CD4-positive, alpha-beta memory T cell (primary cell): ENCODE measurements at regions not wholly inside any gene's neighbourhood (a gene's known extent, or its start where the extent isn't known, plus 50 kb on each side); places are given as distances from the start of the nearest gene placed in this dataset.

Experiments
- CTCF ChIA-PET: fragments of 350-600 bp; sonication (Branson Sonifier 250); formaldehyde crosslinking; loops from one replicate; lab custom pipeline; 2021; ENCODE audit warnings: inconsistent platforms; ENCODE audit not compliant: partially characterized antibody; lab: Charles Lee
- POLR2A ChIA-PET: fragments of 350-600 bp; sonication (Branson Sonifier 250); formaldehyde crosslinking; loops from one replicate; lab custom pipeline; 2021; ENCODE audit not compliant: partially characterized antibody; lab: Charles Lee
- DNase-seq, 5 donors: peaks; one replicate each; pipeline versions ENCODE4 v3.0.0 to v3.0.0-alpha.2; 2020 to 2022; ENCODE audit warnings: mixed read lengths in 1 of 5
- H3K27ac ChIP-seq: one replicate; pipeline ENCODE4 v1.7.0; 2013; ENCODE audit warnings: low read depth, low read length
- H3K27me3 ChIP-seq: 2 replicates; pipeline ENCODE4 v1.7.0; 2013; ENCODE audit warnings: mild to moderate bottlenecking, low read length, moderate library complexity; ENCODE audit not compliant: insufficient read depth
- H3K36me3 ChIP-seq: 2 replicates; pipeline ENCODE4 v1.7.0; 2013; ENCODE audit warnings: mild to moderate bottlenecking, low read length, moderate library complexity; ENCODE audit not compliant: insufficient read depth
- H3K4me1 ChIP-seq: 2 replicates; pipeline ENCODE4 v1.7.0; 2013; ENCODE audit warnings: mild to moderate bottlenecking, low read length, moderate library complexity; ENCODE audit not compliant: insufficient read depth
- H3K4me3 ChIP-seq, 2 donors: one replicate each; pipeline ENCODE4 v1.7.0; 2013; ENCODE audit warnings: low read length in 2 of 2, mild to moderate bottlenecking in 1 of 2
- H3K9me3 ChIP-seq, 2 donors: one replicate each; pipeline ENCODE4 v1.7.0; 2013; ENCODE audit warnings: low read length in 2 of 2, control low read depth in 1 of 2; ENCODE audit not compliant: control insufficient read depth in 1 of 2
- H3K27ac Mint-ChIP-seq, 7 donors: one replicate each; pipeline ENCODE4 v1.8.0; 2020 to 2021; ENCODE audit warnings: mixed read lengths in 7 of 7, mild to moderate bottlenecking in 6 of 7, inconsistent platforms in 3 of 7, moderate library complexity in 3 of 7
- H3K27me3 Mint-ChIP-seq, 2 donors: one replicate each; pipeline ENCODE4 v1.8.0; 2020 to 2021; ENCODE audit warnings: mixed read lengths in 2 of 2
- H3K36me3 Mint-ChIP-seq, 2 donors: one replicate each; pipeline ENCODE4 v1.8.0; 2020 to 2021; ENCODE audit warnings: mixed read lengths in 2 of 2, inconsistent platforms in 1 of 2, mild to moderate bottlenecking in 1 of 2
- H3K4me1 Mint-ChIP-seq, 4 donors: one replicate each; pipeline ENCODE4 v1.8.0; 2020 to 2021; ENCODE audit warnings: mixed read lengths in 4 of 4, mild to moderate bottlenecking in 1 of 4
- H3K4me3 Mint-ChIP-seq, 8 donors: one replicate each; pipeline ENCODE4 v1.8.0; 2020 to 2021; ENCODE audit warnings: mixed read lengths in 8 of 8, mild to moderate bottlenecking in 7 of 8, moderate library complexity in 6 of 8, inconsistent platforms in 3 of 8
- H3K9me3 Mint-ChIP-seq, 8 donors: one replicate each; pipeline ENCODE4 v1.8.0; 2020 to 2021; ENCODE audit warnings: mixed read lengths in 8 of 8, mild to moderate bottlenecking in 5 of 8, inconsistent platforms in 3 of 8, moderate library complexity in 1 of 8
- intact Hi-C: fragments of 100-400 bp; cut with micrococcal nuclease; formaldehyde crosslinking; loops from one replicate; pipeline ENCODE4 v1.15.1; 2023

DNA sequence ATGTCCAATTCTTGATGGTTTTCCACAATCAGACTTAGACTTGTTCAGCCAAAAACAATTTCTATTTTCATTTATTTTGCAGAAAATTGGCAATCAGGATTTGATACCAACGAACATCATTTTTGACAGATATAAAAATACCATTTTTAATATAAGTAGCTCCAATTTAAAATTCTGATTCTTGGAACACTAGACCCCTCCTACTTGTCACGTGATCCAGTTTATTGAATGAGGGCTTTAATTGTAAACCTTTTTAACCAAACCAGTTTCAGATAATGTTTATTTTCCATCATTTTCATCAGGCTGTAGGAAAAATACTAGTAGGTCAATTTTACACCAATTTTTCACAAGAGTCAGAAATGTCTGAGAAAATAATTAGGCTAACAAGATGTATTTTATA, 607.2 kb upstream of the RGS18 start:
- no peak for DNase-seq
- H3K36me3 Mint-ChIP-seq = no peaks in the 10 kb centered on the region
- H3K27ac Mint-ChIP-seq = no peak overlapping the region
- H3K36me3 ChIP-seq = no peaks in the 10 kb centered on the region
- no peak overlapping the region for H3K4me3 Mint-ChIP-seq
- intact Hi-C loops = no loop called here
- H3K27ac ChIP-seq = no peak overlapping the region
- no peaks in the 10 kb centered on the region for H3K9me3 ChIP-seq
- H3K4me3 ChIP-seq = no peak overlapping the region
- H3K27me3 ChIP-seq = no peaks in the 10 kb centered on the region
- H3K4me1 Mint-ChIP-seq = no peaks in the 10 kb centered on the region
- peaks cover 0 to 17% (median 9%) of the 10 kb centered on the region in 8 donors for H3K9me3 Mint-ChIP-seq
- no peaks in the 10 kb centered on the region for H3K4me1 ChIP-seq
- CTCF ChIA-PET = no interaction called here
- POLR2A ChIA-PET = no interaction called here
- H3K27me3 Mint-ChIP-seq = no peaks in the 10 kb centered on the region

DNA sequence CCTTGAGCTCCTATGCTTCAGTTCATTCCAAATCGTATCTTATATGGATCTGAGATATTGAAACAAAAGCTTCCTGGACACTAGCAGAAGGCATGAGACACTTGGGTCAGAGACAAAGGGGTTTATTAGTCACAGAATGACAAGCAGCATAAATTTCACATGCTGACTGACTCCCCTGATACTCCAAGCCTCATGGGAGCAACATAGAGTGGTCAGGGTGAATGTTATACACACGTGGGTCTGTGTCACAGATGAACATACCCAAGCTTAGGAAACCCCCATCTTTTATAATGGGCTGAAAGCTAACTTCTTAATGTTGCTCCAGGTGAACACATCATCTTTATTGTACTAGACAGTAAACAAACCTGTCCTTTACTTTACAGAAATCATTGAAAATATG, 599.9 kb upstream of the RGS18 start:
- H3K27me3 Mint-ChIP-seq = no peaks in the 10 kb centered on the region
- peaks cover 0 to 8% (median 3%) of the 10 kb centered on the region in 8 donors for H3K9me3 Mint-ChIP-seq
- no peak overlapping the region for H3K4me3 Mint-ChIP-seq
- H3K9me3 ChIP-seq = no peaks in the 10 kb centered on the region
- H3K4me1 ChIP-seq = no peaks in the 10 kb centered on the region
- DNase-seq = no peak
- H3K4me3 ChIP-seq = no peak overlapping the region
- H3K4me1 Mint-ChIP-seq = no peaks in the 10 kb centered on the region
- ChIA-PET POLR2A (no interaction called here), CTCF (no interaction called here)
- no peak overlapping the region for H3K27ac Mint-ChIP-seq
- no peaks in the 10 kb centered on the region for H3K36me3 Mint-ChIP-seq
- intact Hi-C loops = no loop called here
- H3K27ac ChIP-seq = no peak overlapping the region
- no peaks in the 10 kb centered on the region for H3K36me3 ChIP-seq
- no peaks in the 10 kb centered on the region for H3K27me3 ChIP-seq

DNA sequence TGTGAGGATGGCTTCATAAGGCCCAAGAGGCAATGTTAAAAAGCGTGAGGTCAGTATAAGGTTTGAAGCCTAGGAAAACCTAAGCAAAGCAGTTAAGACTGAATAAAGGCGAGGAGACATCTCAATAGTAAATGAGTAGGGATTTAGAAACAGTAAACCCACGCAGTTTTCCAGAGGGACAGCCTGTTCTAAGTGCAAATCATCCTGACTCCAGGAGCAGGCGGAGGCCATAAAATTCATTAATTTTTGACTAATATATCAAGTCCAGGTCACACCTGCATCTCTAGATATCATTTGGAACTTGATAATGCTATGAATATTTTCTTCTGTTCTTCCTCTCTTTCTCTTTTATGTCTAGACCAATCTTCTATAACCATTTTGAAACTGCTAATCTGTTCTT, 597.0 kb upstream of the RGS18 start:
- H3K9me3 Mint-ChIP-seq = peaks cover 2 to 6% (median 4%) of the 10 kb centered on the region in 8 donors
- H3K36me3 Mint-ChIP-seq = no peaks in the 10 kb centered on the region
- Histone ChIP-seq H3K36me3 (no peaks in the 10 kb centered on the region), H3K27me3 (no peaks in the 10 kb centered on the region), H3K4me3 (no peak overlapping the region), H3K4me1 (no peaks in the 10 kb centered on the region), H3K9me3 (no peaks in the 10 kb centered on the region), H3K27ac (no peak overlapping the region)
- no peak for DNase-seq
- H3K27ac Mint-ChIP-seq = no peak overlapping the region
- intact Hi-C loops = no loop called here
- no peaks in the 10 kb centered on the region for H3K27me3 Mint-ChIP-seq
- no peaks in the 10 kb centered on the region for H3K4me1 Mint-ChIP-seq
- H3K4me3 Mint-ChIP-seq = no peak overlapping the region
- POLR2A ChIA-PET = no interaction called here
- CTCF ChIA-PET = no interaction called here

DNA sequence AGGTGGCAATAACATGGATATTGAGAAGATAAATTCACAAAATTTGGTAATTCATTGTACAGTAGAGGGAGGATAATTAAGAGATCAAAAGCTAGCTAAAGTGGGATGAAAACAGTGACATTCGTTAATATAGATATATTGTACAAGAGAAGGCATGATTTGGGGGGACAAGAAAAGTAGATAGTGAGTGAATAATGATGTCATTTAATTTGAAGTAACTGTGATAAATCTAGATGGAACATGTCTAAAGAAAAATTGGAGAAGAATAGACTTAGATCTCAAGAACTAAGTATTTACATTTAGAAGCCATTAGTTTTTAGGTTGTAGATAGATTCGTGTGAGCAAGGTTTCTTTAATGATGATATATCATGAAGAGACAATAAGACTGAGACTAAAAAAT, 594.0 kb upstream of the RGS18 start:
- peaks cover 2 to 6% (median 3%) of the 10 kb centered on the region in 8 donors for H3K9me3 Mint-ChIP-seq
- H3K27me3 Mint-ChIP-seq = no peaks in the 10 kb centered on the region
- H3K4me3 Mint-ChIP-seq = no peak overlapping the region
- no peaks in the 10 kb centered on the region for H3K9me3 ChIP-seq
- H3K36me3 ChIP-seq = no peaks in the 10 kb centered on the region
- ChIA-PET POLR2A (no interaction called here), CTCF (no interaction called here)
- H3K27ac Mint-ChIP-seq = no peak overlapping the region
- H3K4me1 ChIP-seq = no peaks in the 10 kb centered on the region
- no peaks in the 10 kb centered on the region for H3K36me3 Mint-ChIP-seq
- no peaks in the 10 kb centered on the region for H3K27me3 ChIP-seq
- no peak overlapping the region for H3K27ac ChIP-seq
- intact Hi-C loops = no loop called here
- H3K4me3 ChIP-seq = no peak overlapping the region
- no peaks in the 10 kb centered on the region for H3K4me1 Mint-ChIP-seq
- DNase-seq = no peak

DNA sequence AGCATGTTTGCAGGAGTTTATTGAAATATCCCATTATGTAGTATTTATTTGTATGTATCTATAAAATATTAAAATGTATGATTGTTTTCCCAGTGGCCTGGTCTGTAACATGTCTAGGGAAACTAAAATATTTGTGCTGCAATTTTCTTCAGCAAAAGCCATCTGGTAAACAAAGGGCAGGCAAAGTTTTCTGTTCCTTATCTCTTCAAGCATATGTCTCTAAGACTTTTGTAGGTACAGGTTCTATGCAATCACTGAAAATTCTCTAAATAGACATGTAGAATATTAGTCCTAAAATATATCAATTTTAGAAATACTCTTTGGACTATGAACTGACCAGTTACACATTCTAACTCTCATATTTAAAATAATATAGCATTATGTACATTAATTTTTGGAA, 585.8 kb upstream of the RGS18 start:
- intact Hi-C loops = no loop called here
- H3K9me3 ChIP-seq = no peaks in the 10 kb centered on the region
- H3K4me1 ChIP-seq = no peaks in the 10 kb centered on the region
- Mint-ChIP-seq H3K36me3 (no peaks in the 10 kb centered on the region), H3K27ac (no peak overlapping the region), H3K4me3 (no peak overlapping the region), H3K9me3 (peaks cover 0 to 4% (median under 1%) of the 10 kb centered on the region in 8 donors), H3K4me1 (no peaks in the 10 kb centered on the region), H3K27me3 (no peaks in the 10 kb centered on the region)
- ChIA-PET CTCF (no interaction called here), POLR2A (no interaction called here)
- H3K4me3 ChIP-seq = no peak overlapping the region
- no peaks in the 10 kb centered on the region for H3K36me3 ChIP-seq
- DNase-seq = no peak
- no peak overlapping the region for H3K27ac ChIP-seq
- no peaks in the 10 kb centered on the region for H3K27me3 ChIP-seq

DNA sequence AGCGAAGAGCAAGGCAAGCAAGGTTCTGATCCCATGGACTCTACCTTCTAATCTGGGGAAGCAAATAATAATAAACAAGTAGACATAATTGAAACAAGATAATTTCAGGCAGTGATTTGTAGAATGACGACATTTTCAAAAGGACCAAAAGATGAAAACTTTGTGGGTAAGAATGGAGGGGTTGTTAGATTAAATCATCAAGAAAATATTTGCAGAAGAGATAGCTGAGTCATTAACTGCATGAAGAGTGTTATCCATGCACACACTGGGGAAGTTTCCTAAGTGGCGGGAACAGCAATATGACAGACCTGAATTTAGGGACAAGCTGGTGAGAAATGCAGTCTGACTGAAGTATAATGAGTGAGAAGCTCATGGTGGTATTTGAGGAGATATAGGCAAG, 583.1 kb upstream of the RGS18 start:
- CTCF ChIA-PET = no interaction called here
- H3K4me3 ChIP-seq = no peak overlapping the region
- intact Hi-C loops = no loop called here

DNA sequence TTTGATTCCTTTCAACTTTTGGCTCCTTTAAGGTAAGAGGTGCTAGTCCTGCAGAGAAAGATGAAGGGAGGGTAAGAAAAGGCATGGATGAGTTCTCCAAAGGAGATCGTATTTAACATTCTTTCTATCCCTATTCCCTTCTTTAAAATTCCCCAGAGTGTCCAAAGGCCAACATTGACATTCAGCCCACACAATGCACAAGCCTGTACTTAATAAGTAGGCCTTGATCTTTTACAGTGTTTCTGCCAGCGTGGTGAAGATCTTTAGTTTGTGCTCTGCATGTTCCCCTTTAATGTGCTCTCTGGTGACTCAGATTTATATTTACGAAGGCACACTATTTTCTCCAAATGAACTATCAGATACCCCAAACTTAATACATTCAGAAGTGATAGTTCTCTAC, 582.5 kb upstream of the RGS18 start:
- H3K36me3 Mint-ChIP-seq = no peaks in the 10 kb centered on the region
- intact Hi-C loops = no loop called here
- no peaks in the 10 kb centered on the region for H3K27me3 Mint-ChIP-seq
- no peaks in the 10 kb centered on the region for H3K4me1 Mint-ChIP-seq
- ChIA-PET CTCF (no interaction called here), POLR2A (no interaction called here)
- Histone ChIP-seq H3K9me3 (no peaks in the 10 kb centered on the region), H3K27ac (no peak overlapping the region), H3K4me1 (no peaks in the 10 kb centered on the region), H3K27me3 (no peaks in the 10 kb centered on the region), H3K4me3 (no peak overlapping the region), H3K36me3 (no peaks in the 10 kb centered on the region)
- no peak overlapping the region for H3K27ac Mint-ChIP-seq
- H3K9me3 Mint-ChIP-seq = peaks cover 0 to 5% (median 0%) of the 10 kb centered on the region in 8 donors
- H3K4me3 Mint-ChIP-seq = no peak overlapping the region
- DNase-seq = no peak

More for the DNA sequence above, 583.1 kb upstream of the RGS18 start:
- no peaks in the 10 kb centered on the region for H3K4me1 ChIP-seq
- Mint-ChIP-seq H3K9me3 (peaks cover 0 to 6% (median under 1%) of the 10 kb centered on the region in 8 donors), H3K4me3 (no peak overlapping the region), H3K27ac (no peak overlapping the region), H3K4me1 (no peaks in the 10 kb centered on the region), H3K36me3 (no peaks in the 10 kb centered on the region), H3K27me3 (no peaks in the 10 kb centered on the region)
- no peak overlapping the region for H3K27ac ChIP-seq
- POLR2A ChIA-PET = no interaction called here
- H3K27me3 ChIP-seq = no peaks in the 10 kb centered on the region
- H3K9me3 ChIP-seq = no peaks in the 10 kb centered on the region
- no peak for DNase-seq
- H3K36me3 ChIP-seq = no peaks in the 10 kb centered on the region

DNA sequence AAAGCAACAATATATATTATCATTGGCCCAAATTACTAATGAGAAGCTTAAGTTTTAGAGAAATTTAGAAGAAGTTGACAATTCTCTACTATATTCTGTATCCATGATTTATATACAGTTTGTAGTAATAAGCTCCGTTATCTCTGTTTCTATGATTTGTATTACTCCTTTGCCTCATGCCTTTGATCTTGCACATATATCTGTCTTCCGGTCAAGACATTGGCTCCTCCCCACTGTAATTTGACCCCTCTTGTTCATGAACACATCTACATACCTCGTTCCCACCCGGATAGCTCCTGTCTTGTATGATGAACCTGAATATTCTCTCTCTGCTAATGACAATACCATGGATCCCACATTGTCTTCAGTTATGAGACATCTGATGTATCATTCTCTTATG, 581.0 kb upstream of the RGS18 start:
- ChIA-PET POLR2A (no interaction called here), CTCF (no interaction called here)
- DNase-seq = no peak

More for the DNA sequence above, 581.0 kb upstream of the RGS18 start:
- Histone ChIP-seq H3K27ac (no peak overlapping the region), H3K27me3 (no peaks in the 10 kb centered on the region), H3K9me3 (no peaks in the 10 kb centered on the region), H3K4me3 (no peak overlapping the region), H3K36me3 (no peaks in the 10 kb centered on the region), H3K4me1 (no peaks in the 10 kb centered on the region)
- H3K4me1 Mint-ChIP-seq = no peaks in the 10 kb centered on the region
- no peak overlapping the region for H3K27ac Mint-ChIP-seq
- no peaks in the 10 kb centered on the region for H3K36me3 Mint-ChIP-seq
- peaks cover 0 to 8% (median 0%) of the 10 kb centered on the region in 8 donors for H3K9me3 Mint-ChIP-seq
- intact Hi-C loops = no loop called here
- H3K4me3 Mint-ChIP-seq = no peak overlapping the region
- H3K27me3 Mint-ChIP-seq = no peaks in the 10 kb centered on the region
